HepG2 (cell line): ENCODE measurements at regions not wholly inside any gene's neighbourhood (a gene's known extent, or its start where the extent isn't known, plus 50 kb on each side); places are given as distances from the start of the nearest gene placed in this dataset.

Experiments used
- ATAC-seq: fragments of 200-7000 bp; cut with Tn5 transposase; 3 replicates; pipeline ENCODE4 v1.9.1; 2020; ENCODE audit warnings: mild to moderate bottlenecking, moderate library complexity
- BruUV-seq: library from RNA; stranded (reverse); fragments of 400-500 nt; replicated peaks from 2 replicates; lab custom pipeline; 2021; lab: Mats Ljungman, UMichigan
- CTCF ChIA-PET: fragments of 300-600 bp; formaldehyde crosslinking; extraction: SDS; loops from one replicate; lab custom pipeline; 2021; ENCODE audit warnings: low total read pairs, inconsistent platforms, low intra/inter-chr PET ratio; lab: Yijun Ruan, JAX
- POLR2A ChIA-PET: fragments of 350-600 bp; sonication (Branson Sonifier 250); formaldehyde crosslinking; loops from one replicate; lab custom pipeline; 2020; ENCODE audit warnings: antibody characterized with exemption, inconsistent platforms; lab: Yijun Ruan, JAX
- DNase-seq: peaks from one replicate; pipeline ENCODE4 v3.0.0-alpha.2; 2015; ENCODE audit warnings: low spot score
- FAIRE-seq: peaks from 3 replicates; lab custom pipeline; 2011; peaks lifted over from hg19 to GRCh38; lab: Jason Lieb, UNC
- H2AFZ ChIP-seq: one replicate; pipeline ENCODE4 v1.6.1; 2011; ENCODE audit warnings: low read length, inconsistent platforms
- H3K27ac ChIP-seq: fragments of 300-600 bp; 3 replicates; pipeline ENCODE4 v1.8.0; 2011; ENCODE audit warnings: mixed run types, mild to moderate bottlenecking, mixed read lengths, low read length, inconsistent platforms; ENCODE audit not compliant: insufficient read depth; ENCODE audit errors: extremely low read length
- H3K27me3 ChIP-seq, 2 experiments: fragments of 200-600 bp in 1 of 2; 2 replicates in 1 of 2; 3 replicates in 1 of 2; pipeline versions ENCODE4 v1.6.0 to v1.8.0; 2011; ENCODE audit warnings: low read length in 2 of 2, mild to moderate bottlenecking in 2 of 2, moderate library complexity in 2 of 2, inconsistent platforms in 1 of 2; ENCODE audit not compliant: insufficient read depth in 2 of 2, control insufficient read depth in 1 of 2
- H3K36me3 ChIP-seq, 2 experiments: fragments of 200-600 bp in 1 of 2; replicated peaks in 1 of 2; 2 replicates in 1 of 2; 3 replicates in 1 of 2; pipeline versions ENCODE4 v1.5.1 to v1.8.0; 2011; ENCODE audit warnings: low read length in 2 of 2, inconsistent platforms in 1 of 2; ENCODE audit not compliant: insufficient read depth in 2 of 2, control insufficient read depth in 1 of 2
- H3K4me1 ChIP-seq: 2 replicates; pipeline ENCODE4 v1.5.1; 2012; ENCODE audit warnings: low read length, inconsistent platforms; ENCODE audit not compliant: insufficient read depth
- H3K4me2 ChIP-seq: 2 replicates; pipeline ENCODE4 v1.6.0; 2011; ENCODE audit warnings: low read depth, low read length, inconsistent platforms
- H3K4me3 ChIP-seq, 3 experiments: fragments of 200-600 bp in 1 of 3; sonication (generic), shearing (Covaris generic) in 1 of 3; replicated peaks in 1 of 3; 2 replicates each; pipeline ENCODE4 v1.5.1; 2011 to 2016; ENCODE audit warnings: low read length in 3 of 3, inconsistent platforms in 2 of 3, low read depth in 2 of 3, mild to moderate bottlenecking in 2 of 3, control low read depth in 1 of 3, mixed read lengths in 1 of 3; ENCODE audit not compliant: insufficient read depth in 1 of 3
- H3K79me2 ChIP-seq: one replicate; pipeline ENCODE4 v1.6.1; 2011; ENCODE audit warnings: low read length, inconsistent platforms; ENCODE audit not compliant: insufficient read depth
- H3K9ac ChIP-seq: 2 replicates; pipeline ENCODE4 v1.6.0; 2011; ENCODE audit warnings: mild to moderate bottlenecking, low read depth, low read length, inconsistent platforms; ENCODE audit not compliant: insufficient read depth
- H3K9me3 ChIP-seq: 2 replicates; pipeline ENCODE4 v1.5.1; 2012; ENCODE audit warnings: mild to moderate bottlenecking, low read length
- H4K20me1 ChIP-seq: 2 replicates; pipeline ENCODE4 v1.6.0; 2011; ENCODE audit warnings: inconsistent platforms, mild to moderate bottlenecking, low read length, moderate library complexity; ENCODE audit not compliant: insufficient read depth
- JARID2 ChIP-seq: sonication (generic); formaldehyde crosslinking; IDR thresholded peaks from 2 replicates; pipeline ENCODE4 v1.8.1; 2023; ENCODE audit warnings: missing genetic modification reagents, inconsistent platforms; ENCODE audit not compliant: insufficient replicate concordance
- MEIS1 ChIP-seq: sonication (generic); formaldehyde crosslinking; IDR thresholded peaks from 2 replicates; pipeline ENCODE4 v1.9.0; 2021; ENCODE audit warnings: mild to moderate bottlenecking, missing genetic modification reagents, moderate library complexity, borderline replicate concordance
- MLX ChIP-seq: IDR thresholded peaks from 2 replicates; pipeline ENCODE4 v1.6.1; 2016
- PHF21A ChIP-seq: sonication (generic); formaldehyde crosslinking; IDR thresholded peaks from 2 replicates; pipeline ENCODE4 v1.5.0; 2020; ENCODE audit warnings: mild to moderate bottlenecking, missing genetic modification reagents
- PTBP1 ChIP-seq: fragments of 200-400 bp; formaldehyde crosslinking; IDR thresholded peaks from 2 replicates; pipeline ENCODE4 v1.6.1; 2018; ENCODE audit warnings: low read length, low read depth; ENCODE audit not compliant: poor library complexity, severe bottlenecking
- SNRNP70 ChIP-seq: fragments of 200-400 bp; formaldehyde crosslinking; IDR thresholded peaks from 2 replicates; pipeline ENCODE4 v1.6.1; 2017; ENCODE audit warnings: mild to moderate bottlenecking, low read depth, low read length, moderate library complexity
- ZNF136 ChIP-seq: sonication (generic); formaldehyde crosslinking; IDR thresholded peaks from 2 replicates; pipeline ENCODE4 v1.8.1; 2022; ENCODE audit warnings: low read depth, mild to moderate bottlenecking, moderate library complexity, missing genetic modification reagents
- ZNF512 ChIP-seq: sonication (generic); formaldehyde crosslinking; IDR thresholded peaks from 2 replicates; pipeline ENCODE4 v1.4.0; 2020; ENCODE audit warnings: mild to moderate bottlenecking, missing genetic modification reagents
- ZNF775 ChIP-seq: sonication (generic); formaldehyde crosslinking; IDR thresholded peaks from 2 replicates; pipeline ENCODE4 v1.4.0; 2020; ENCODE audit warnings: missing genetic modification reagents, mild to moderate bottlenecking, moderate library complexity, borderline replicate concordance
- ZSCAN31 ChIP-seq: sonication (generic); formaldehyde crosslinking; IDR thresholded peaks from 2 replicates; pipeline ENCODE4 v1.5.0; 2020; ENCODE audit warnings: low read depth, mild to moderate bottlenecking, missing genetic modification reagents
- WGBS: methylation state at CpG from one replicate; pipeline ENCODE4 v1.1.6; 2017; ENCODE audit warnings: low lambda C conversion rate; 5-methylcytosine and 5-hydroxymethylcytosine counted together
- in situ Hi-C: cut with HindIII; loops from 2 replicates; pipeline ENCODE4 v1.10.0; 2017; ENCODE audit warnings: low pct_unique_long_range_greater_than_20kb; ENCODE audit not compliant: extremely low pct_ligation_motif_present
- intact Hi-C: fragments of 100-400 bp; cut with micrococcal nuclease; formaldehyde crosslinking; loops from one replicate; pipeline ENCODE4 v1.10.0; 2022; ENCODE audit not compliant: unreplicated experiment

DNA sequence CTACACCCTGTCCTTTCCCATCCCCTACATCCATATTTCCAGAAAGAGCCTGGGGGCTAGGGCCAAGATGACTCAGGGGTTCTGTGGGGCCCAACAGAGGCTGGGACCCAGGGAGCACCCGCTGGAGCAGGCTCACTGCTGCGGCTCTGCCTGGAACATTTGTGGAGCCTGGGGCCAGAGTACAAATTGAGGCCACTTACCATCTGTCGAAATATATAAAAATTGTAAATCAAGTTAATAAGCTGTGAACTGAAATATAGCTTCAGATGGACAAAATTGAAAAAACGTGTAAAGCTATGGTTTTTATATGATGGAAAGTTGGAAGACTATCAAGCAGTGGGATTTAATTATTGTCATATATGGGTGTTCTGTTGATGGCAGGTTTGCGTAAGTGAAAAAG lies 82.9 kb upstream of the ATXN1 start:
- no TSS peak for BruUV-seq
- intact Hi-C loops = no loop called here

More for the DNA sequence above, 82.9 kb upstream of the ATXN1 start:
- no peak for TF ChIP-seq SNRNP70
- no peak for TF ChIP-seq MEIS1 (CRISPR knock-in tag)
- no peak for TF ChIP-seq PHF21A
- no peak for TF ChIP-seq PTBP1
- TF ChIP-seq ZNF136 (CRISPR knock-in tag) = no peak
- no peak for TF ChIP-seq JARID2 (CRISPR knock-in tag)
- TF ChIP-seq ZNF512 (CRISPR knock-in tag) = no peak
- TF ChIP-seq MLX (CRISPR knock-in tag) = no peak
- TF ChIP-seq ZSCAN31 (CRISPR knock-in tag) = no peak
- no peak for TF ChIP-seq ZNF775 (CRISPR knock-in tag)
- TF ChIP-seq, all 625 proteins: peak for 0
- H3K9ac ChIP-seq = no peak overlapping the region
- no peaks in the 10 kb centered on the region for H3K36me3 ChIP-seq
- no peak overlapping the region for H2AFZ ChIP-seq
- no peak overlapping the region for H3K4me2 ChIP-seq
- no peaks in the 10 kb centered on the region for H3K27me3 ChIP-seq
- WGBS = 55% methylated on average over 5 of the region's 5 CpGs
- H4K20me1 ChIP-seq = no peaks in the 10 kb centered on the region
- no peaks in the 10 kb centered on the region for H3K9me3 ChIP-seq
- no peaks in the 10 kb centered on the region for H3K79me2 ChIP-seq
- no peak for FAIRE-seq
- DNase-seq = no peak
- H3K4me3 ChIP-seq = no peak overlapping the region
- no peak overlapping the region for H3K27ac ChIP-seq
- ATAC-seq = no peak
- POLR2A ChIA-PET = no interaction called here
- CTCF ChIA-PET = no interaction called here
- no peaks in the 10 kb centered on the region for H3K4me1 ChIP-seq
- in situ Hi-C loops = no loop called here
